Glutamatergic neuron (in vitro differentiated cells): ENCODE measurements at regions not wholly inside any gene's neighbourhood (a gene's known extent, or its start where the extent isn't known, plus 50 kb on each side); places are given as distances from the start of the nearest gene placed in this dataset.

Experiments used
- DNase-seq: peaks from one replicate; pipeline ENCODE4 v3.0.0; 2022
- H3K27ac Mint-ChIP-seq: one replicate; pipeline ENCODE4 v1.8.0; 2020; ENCODE audit warnings: mild to moderate bottlenecking, mixed read lengths, inconsistent platforms; ENCODE audit not compliant: unreplicated experiment
- H3K27me3 Mint-ChIP-seq: one replicate; pipeline ENCODE4 v1.8.0; 2020; ENCODE audit warnings: mild to moderate bottlenecking, moderate library complexity, mixed read lengths, inconsistent platforms; ENCODE audit not compliant: unreplicated experiment
- H3K36me3 Mint-ChIP-seq: one replicate; pipeline ENCODE4 v1.8.0; 2020; ENCODE audit warnings: mild to moderate bottlenecking, mixed read lengths, inconsistent platforms; ENCODE audit not compliant: unreplicated experiment
- H3K4me1 Mint-ChIP-seq: one replicate; pipeline ENCODE4 v1.8.0; 2020; ENCODE audit warnings: mild to moderate bottlenecking, low read depth, mixed read lengths, inconsistent platforms; ENCODE audit not compliant: unreplicated experiment
- H3K4me3 Mint-ChIP-seq: one replicate; pipeline ENCODE4 v1.8.0; 2020; ENCODE audit warnings: mild to moderate bottlenecking, mixed read lengths, inconsistent platforms; ENCODE audit not compliant: unreplicated experiment
- H3K9me3 Mint-ChIP-seq: one replicate; pipeline ENCODE4 v1.8.0; 2020; ENCODE audit warnings: mild to moderate bottlenecking, moderate library complexity, mixed read lengths, inconsistent platforms; ENCODE audit not compliant: unreplicated experiment
- CTCF ChIP-seq: fragments of 200-600 bp; sonication (generic); IDR thresholded peaks from one replicate; pipeline ENCODE4 v1.5.0; 2021; ENCODE audit not compliant: partially characterized antibody, unreplicated experiment

- Mint-ChIP-seq H3K36me3 (no peaks in the 10 kb centered on the region), H3K27ac (no peak overlapping the region), H3K27me3 (no peaks in the 10 kb centered on the region), H3K9me3 (peaks cover 7% of the 10 kb centered on the region), H3K4me1 (peaks cover 20% of the 10 kb centered on the region), H3K4me3 (no peak overlapping the region)
- no peak for DNase-seq
- TF ChIP-seq CTCF: no peak
These were observed 97.3 kb downstream of the CD8B2 start for GRCh38 chr2:106584304-106584954.

- H3K4me3 Mint-ChIP-seq: no peak overlapping the region
- H3K27ac Mint-ChIP-seq: peak overlapping the region; percentile 11
- DNase-seq: no peak
- no peaks in the 10 kb centered on the region for H3K36me3 Mint-ChIP-seq
- peak; percentile 74 for TF ChIP-seq CTCF
- H3K4me1 Mint-ChIP-seq: peaks cover under 1% of the 10 kb centered on the region
- H3K27me3 Mint-ChIP-seq: no peaks in the 10 kb centered on the region
- no peaks in the 10 kb centered on the region for H3K9me3 Mint-ChIP-seq
These were observed 109.7 kb downstream of the CD8B2 start for GRCh38 chr2:106596844-106597243.

GRCh38 chr2:106599540-106599939 is 112.4 kb downstream of the CD8B2 start:
- no peak overlapping the region for H3K27ac Mint-ChIP-seq
- no peak overlapping the region for H3K4me3 Mint-ChIP-seq
- TF ChIP-seq CTCF: no peak
- peaks cover 2% of the 10 kb centered on the region for H3K4me1 Mint-ChIP-seq
- H3K27me3 Mint-ChIP-seq: no peaks in the 10 kb centered on the region
- peaks cover 8% of the 10 kb centered on the region for H3K36me3 Mint-ChIP-seq
- DNase-seq: no peak
- peaks cover 1% of the 10 kb centered on the region for H3K9me3 Mint-ChIP-seq

- Mint-ChIP-seq H3K4me3 (no peak overlapping the region), H3K27me3 (no peaks in the 10 kb centered on the region), H3K36me3 (peaks cover 8% of the 10 kb centered on the region), H3K27ac (no peak overlapping the region), H3K4me1 (peaks cover 2% of the 10 kb centered on the region), H3K9me3 (peaks cover 1% of the 10 kb centered on the region)
- DNase-seq: no peak
- TF ChIP-seq CTCF: no peak
These were observed 114.9 kb downstream of the CD8B2 start for GRCh38 chr2:106602042-106602441.

- Mint-ChIP-seq H3K27ac (no peak overlapping the region), H3K4me3 (no peak overlapping the region), H3K4me1 (peaks cover 2% of the 10 kb centered on the region), H3K9me3 (peaks cover 1% of the 10 kb centered on the region), H3K27me3 (no peaks in the 10 kb centered on the region), H3K36me3 (peaks cover 8% of the 10 kb centered on the region)
- no peak for TF ChIP-seq CTCF
- DNase-seq: no peak
These were observed 119.5 kb downstream of the CD8B2 start for GRCh38 chr2:106606652-106607051.
